ENCODE measurements at regions not wholly inside any gene's neighbourhood (a gene's known extent, or its start where the extent isn't known, plus 50 kb on each side); places are given as distances from the start of the nearest gene placed in this dataset.

DNA sequence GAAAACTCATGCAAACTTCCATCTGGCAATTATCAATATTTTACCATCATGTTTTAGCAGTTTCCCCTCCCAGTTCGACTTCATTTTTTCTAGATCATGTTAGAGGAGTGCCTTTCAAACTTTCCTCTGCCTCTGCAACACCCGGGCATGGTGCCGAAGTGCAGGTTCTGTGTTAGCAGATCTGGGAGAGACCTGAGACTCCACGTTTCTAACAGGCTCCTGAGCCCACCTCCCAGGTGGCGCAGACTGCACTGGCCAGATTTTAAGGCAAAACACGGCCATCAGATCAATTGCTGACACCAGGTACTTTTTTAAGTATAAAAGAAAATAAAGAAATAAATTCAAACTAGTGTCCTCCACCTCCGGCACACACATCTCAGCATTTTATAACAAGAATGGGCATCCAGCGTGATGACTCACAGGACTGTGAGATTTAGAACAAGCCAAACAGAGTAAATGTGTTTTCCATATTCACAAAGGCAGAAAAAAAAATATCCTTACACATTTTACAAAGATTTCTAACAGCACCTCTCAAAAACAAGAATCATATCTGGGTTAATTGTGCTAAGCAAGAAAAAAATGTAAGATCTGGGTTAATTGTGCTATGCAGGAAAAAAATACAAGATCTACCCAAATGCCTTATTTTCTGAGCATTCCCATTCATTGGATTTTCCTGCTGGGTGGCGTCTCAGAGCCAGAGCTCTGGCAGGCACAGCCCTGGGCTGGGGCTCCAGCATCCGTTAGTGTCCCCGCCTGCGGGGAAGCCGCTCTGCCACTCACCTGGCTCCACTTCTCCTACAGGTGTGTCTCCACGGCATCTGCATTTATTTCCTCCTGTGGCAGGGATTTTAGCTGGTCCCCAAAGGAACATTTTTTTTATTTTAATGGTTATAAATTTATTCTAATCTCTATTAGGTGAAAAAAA is 127.9 kb upstream of the SOX1 start:
- TF ChIP-seq CTCF (IDR thresholded peaks at IDR 0.05), result no peak
- peaks cover 23% of the 10 kb centered on the region for H3K27me3 Mint-ChIP-seq (ENCODE audit: low read depth)
- H3K27ac Mint-ChIP-seq (ENCODE audit: unreplicated experiment), result no peak overlapping the region
- H3K4me3 Mint-ChIP-seq (ENCODE audit: unreplicated experiment), result no peak overlapping the region
- H3K4me1 Mint-ChIP-seq (ENCODE audit: low read depth), result no peaks in the 10 kb centered on the region
- no peaks in the 10 kb centered on the region for H3K36me3 Mint-ChIP-seq (ENCODE audit: low read depth)
- peaks cover 3% of the 10 kb centered on the region for H3K9me3 Mint-ChIP-seq (ENCODE audit: low read depth)
- DNase-seq (ENCODE audit: low spot score), result no peak

- Mint-ChIP-seq H3K27me3 (ENCODE audit: low read depth) (peaks cover 23% of the 10 kb centered on the region), H3K27ac (ENCODE audit: unreplicated experiment) (no peak overlapping the region), H3K36me3 (ENCODE audit: low read depth) (no peaks in the 10 kb centered on the region), H3K4me3 (ENCODE audit: unreplicated experiment) (no peak overlapping the region), H3K9me3 (ENCODE audit: low read depth) (peaks cover 3% of the 10 kb centered on the region), H3K4me1 (ENCODE audit: low read depth) (no peaks in the 10 kb centered on the region)
- DNase-seq (ENCODE audit: low spot score), result no peak
- no peak for TF ChIP-seq CTCF (IDR thresholded peaks at IDR 0.05)
Measured at GRCh38 chr13:111939666-111940278, 127.2 kb upstream of the SOX1 start.

DNA sequence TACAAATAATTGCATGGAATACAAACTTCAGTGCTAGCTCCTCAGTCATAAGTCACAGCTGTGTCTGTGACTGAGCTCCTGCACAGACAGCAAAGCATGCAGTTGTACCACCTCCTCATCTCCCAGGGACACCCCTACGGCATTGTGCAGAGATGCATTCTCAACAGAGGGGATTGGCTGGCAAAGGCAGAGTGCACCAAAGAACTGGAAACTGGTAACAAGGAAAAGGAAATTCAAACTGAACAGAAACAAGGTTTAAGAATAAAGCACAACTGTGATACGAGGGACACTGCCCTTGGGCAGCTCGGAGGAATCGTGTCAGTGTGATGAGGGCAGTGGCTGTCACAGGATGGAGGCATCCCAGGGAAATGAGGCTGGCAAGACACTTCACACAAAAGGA is 126.1 kb upstream of the SOX1 start:
- Mint-ChIP-seq H3K4me3 (ENCODE audit: unreplicated experiment) (no peak overlapping the region), H3K4me1 (ENCODE audit: low read depth) (no peaks in the 10 kb centered on the region), H3K27me3 (ENCODE audit: low read depth) (peaks cover 23% of the 10 kb centered on the region), H3K27ac (ENCODE audit: unreplicated experiment) (no peak overlapping the region), H3K9me3 (ENCODE audit: low read depth) (no peaks in the 10 kb centered on the region), H3K36me3 (ENCODE audit: low read depth) (no peaks in the 10 kb centered on the region)
- no peak for TF ChIP-seq CTCF (IDR thresholded peaks at IDR 0.05)
- no peak for DNase-seq (ENCODE audit: low spot score)

DNA sequence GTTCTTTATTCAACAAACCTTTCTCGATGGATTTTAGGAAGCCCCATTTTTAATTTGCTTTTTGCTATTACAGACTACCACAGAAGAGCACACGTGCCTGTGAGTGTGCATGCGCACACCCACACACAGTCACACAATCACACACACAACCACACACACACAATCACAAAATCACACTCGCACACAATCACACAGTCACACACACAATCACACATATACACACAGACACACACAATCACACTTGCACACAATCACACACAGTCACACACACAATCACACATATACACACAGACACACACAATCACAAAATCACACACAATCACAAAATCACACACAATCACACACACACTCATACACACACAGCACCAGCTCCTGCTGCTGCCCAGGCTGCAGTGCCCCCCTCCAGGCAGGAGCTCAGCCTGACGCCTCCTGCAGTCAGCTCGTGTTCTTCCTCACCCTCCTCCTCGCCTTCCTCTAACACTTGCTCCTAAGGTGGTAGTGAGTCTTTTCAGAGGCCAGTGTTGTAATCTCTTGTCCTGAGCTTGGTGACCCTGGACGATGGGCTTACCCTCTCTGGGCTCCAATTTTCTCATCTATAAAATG is 125.0 kb upstream of the SOX1 start:
- H3K27me3 Mint-ChIP-seq (ENCODE audit: low read depth), result peaks cover 23% of the 10 kb centered on the region
- no peak for TF ChIP-seq CTCF (IDR thresholded peaks at IDR 0.05)
- no peak overlapping the region for H3K27ac Mint-ChIP-seq (ENCODE audit: unreplicated experiment)
- DNase-seq (ENCODE audit: low spot score), result no peak
- no peaks in the 10 kb centered on the region for H3K36me3 Mint-ChIP-seq (ENCODE audit: low read depth)
- H3K4me1 Mint-ChIP-seq (ENCODE audit: low read depth), result no peaks in the 10 kb centered on the region
- H3K4me3 Mint-ChIP-seq (ENCODE audit: unreplicated experiment), result no peak overlapping the region
- H3K9me3 Mint-ChIP-seq (ENCODE audit: low read depth), result no peaks in the 10 kb centered on the region

- peak; percentile 38 for DNase-seq (ENCODE audit: low spot score)
- no peak overlapping the region for H3K4me3 Mint-ChIP-seq (ENCODE audit: unreplicated experiment)
- H3K9me3 Mint-ChIP-seq (ENCODE audit: low read depth), result no peaks in the 10 kb centered on the region
- no peaks in the 10 kb centered on the region for H3K36me3 Mint-ChIP-seq (ENCODE audit: low read depth)
- H3K4me1 Mint-ChIP-seq (ENCODE audit: low read depth), result no peaks in the 10 kb centered on the region
- H3K27ac Mint-ChIP-seq (ENCODE audit: unreplicated experiment), result no peak overlapping the region
- no peak for TF ChIP-seq CTCF (IDR thresholded peaks at IDR 0.05)
- H3K27me3 Mint-ChIP-seq (ENCODE audit: low read depth), result peaks cover 18% of the 10 kb centered on the region
Measured at GRCh38 chr13:111943229-111943795, 123.6 kb upstream of the SOX1 start.
